Heart left ventricle (tissue), 16 donors: ENCODE measurements at regions not wholly inside any gene's neighbourhood (a gene's known extent, or its start where the extent isn't known, plus 50 kb on each side); places are given as distances from the start of the nearest gene placed in this dataset.

Source experiments
- ATAC-seq, 4 donors: fragments of 200-7000 bp; cut with Tn5 transposase; one replicate each; pipeline ENCODE4 v1.9.1; 2020 to 2022; ENCODE audit warnings: moderate library complexity in 4 of 4, mild to moderate bottlenecking in 3 of 4, moderate number of reproducible peaks in 1 of 4
- DNase-seq, 5 donors: peaks; one replicate each; pipeline ENCODE4 v3.0.0-alpha.2; 2020
- H3K27ac ChIP-seq, 12 donors: fragments of 200-600 bp; sonication (generic) in 4 of 12; one replicate each; pipeline versions ENCODE4 v1.5.0 to v1.8.0; 2016 to 2022; ENCODE audit warnings: mild to moderate bottlenecking in 2 of 12
- H3K27me3 ChIP-seq, 9 donors: fragments of 200-600 bp; sonication (generic) in 2 of 9; one replicate each; pipeline versions ENCODE4 v1.5.1 to v1.8.0; 2016 to 2022; ENCODE audit warnings: mild to moderate bottlenecking in 3 of 9
- H3K36me3 ChIP-seq, 9 donors: fragments of 200-600 bp; sonication (generic) in 2 of 9; one replicate each; pipeline versions ENCODE4 v1.5.0 to v1.8.0; 2018 to 2022; ENCODE audit warnings: mild to moderate bottlenecking in 2 of 9
- H3K4me1 ChIP-seq, 12 donors: fragments of 200-600 bp; sonication (generic) in 4 of 12; one replicate each; pipeline versions ENCODE4 v1.5.0 to v1.8.0; 2016 to 2022; ENCODE audit warnings: mild to moderate bottlenecking in 3 of 12
- H3K4me3 ChIP-seq, 12 donors: fragments of 200-600 bp; sonication (generic) in 4 of 12; one replicate each; pipeline versions ENCODE4 v1.5.0 to v1.8.0; 2017 to 2022; ENCODE audit warnings: mild to moderate bottlenecking in 9 of 12, moderate library complexity in 4 of 12
- H3K9me3 ChIP-seq, 12 donors: fragments of 200-600 bp; sonication (generic) in 4 of 12; one replicate each; pipeline versions ENCODE4 v1.5.0 to v1.8.0; 2016 to 2022; ENCODE audit warnings: mild to moderate bottlenecking in 1 of 12
- CTCF ChIP-seq, 12 donors: fragments of 200-600 bp; sonication (generic) in 4 of 12; IDR thresholded peaks; one replicate each; pipeline versions ENCODE4 v1.5.0 to v1.8.0; 2018 to 2022; ENCODE audit warnings: antibody characterized with exemption in 12 of 12, mild to moderate bottlenecking in 5 of 12
- POLR2A ChIP-seq, 2 donors: fragments of 450-650 bp; IDR thresholded peaks; one replicate each; pipeline ENCODE4 v1.6.1; 2017; ENCODE audit warnings: antibody characterized with exemption in 2 of 2, mild to moderate bottlenecking in 2 of 2, moderate library complexity in 2 of 2
- WGBS, 4 donors: extraction: QIAGEN DNeasy Blood & Tissue Kit in 2 of 4; methylation state at CpG; one replicate each; pipeline versions ENCODE4 v1.1.5 to v1.1.7; 2013 to 2018; 5-methylcytosine and 5-hydroxymethylcytosine counted together
- intact Hi-C, 10 donors: fragments of 100-400 bp; cut with DNase I; formaldehyde crosslinking; loops; one replicate each; pipeline versions ENCODE4 v1.11.1 to v1.14.2; 2022
- donor health status: ischemic (EF 13 %, LVEDD 7.1; RV severe dilation, severe dysfunction).
- donor health status: healthy with polysubstance abuse.
- donor health status: DM: no; HTN: yes; CAD: no.
- donor health status: DM: no; HTN: no; CAD: no.
- donor health status: ischemic (EF 25% LVEDD 6.9; RV normal size, moderate dysfunction).
- donor health status: ischemic (EF 25% LVEDD 5.7; RV mildly dilated, moderate dysfunction).
- donor health status: healthy.
- donor health status: DM: yes; HTN: yes; CAD: no.
- donor health status: ischemic (EF 35%, LVEDD 5.7; RV mildly dilated, moderate dysfunction).
- donor health status: nonischemic (EF 11% LVEDD 7.7; RV severe dilation, severe dysfunction).
- donor health status: DM: yes; HTN: yes; CAD: no.
- donor health status: PGD.
- donor health status: ischemic (EF 29% LVEDD 5.4; RV normal size, mild dysfunction).
- donor health status: nonischemic (EF 23%, LVEDD 6.1; RV moderate dilation, normal function).

GRCh38 chr6:117817499-117817898 lies 89.6 kb upstream of the SLC35F1 start:
- ATAC-seq: no peak
- intact Hi-C loops: no loop called here
- 78 to 84% (median 80%) methylated on average over 5 of the region's 5 CpGs for WGBS, 4 donors

GRCh38 chr6:117817992-117818391 lies 89.1 kb upstream of the SLC35F1 start:
- Histone ChIP-seq H3K4me1 (no peaks in the 10 kb centered on the region), H3K4me3 (no peak overlapping the region), H3K27me3 (no peaks in the 10 kb centered on the region), H3K36me3 (no peaks in the 10 kb centered on the region), H3K27ac (no peak overlapping the region), H3K9me3 (peaks cover 0 to 12% (median 0%) of the 10 kb centered on the region in 12 donors)
- intact Hi-C loops: no loop called here
- no peak for DNase-seq
- no peak for TF ChIP-seq CTCF (IDR thresholded peaks at IDR 0.05)
- TF ChIP-seq POLR2A (IDR thresholded peaks at IDR 0.05): no peak
- no peak for ATAC-seq

More at GRCh38 chr6:117817499-117817898, 89.6 kb upstream of the SLC35F1 start:
- Histone ChIP-seq H3K9me3 (peaks cover 0 to 12% (median 0%) of the 10 kb centered on the region in 12 donors), H3K27me3 (no peaks in the 10 kb centered on the region), H3K27ac (no peak overlapping the region), H3K4me3 (no peak overlapping the region), H3K4me1 (no peaks in the 10 kb centered on the region), H3K36me3 (no peaks in the 10 kb centered on the region)
- no peak for DNase-seq
- no peak for TF ChIP-seq POLR2A (IDR thresholded peaks at IDR 0.05)
- no peak for TF ChIP-seq CTCF (IDR thresholded peaks at IDR 0.05)

GRCh38 chr6:117818449-117818848 lies 88.6 kb upstream of the SLC35F1 start:
- DNase-seq (no peak), ATAC-seq (no peak)
- Histone ChIP-seq H3K4me3 (no peak overlapping the region), H3K9me3 (peaks cover 0 to 12% (median 0%) of the 10 kb centered on the region in 12 donors), H3K27ac (no peak overlapping the region), H3K4me1 (no peaks in the 10 kb centered on the region), H3K36me3 (no peaks in the 10 kb centered on the region), H3K27me3 (no peaks in the 10 kb centered on the region)
- 17 to 32% (median 17%) methylated on average over 1 of the region's 1 CpG for WGBS, 4 donors
- intact Hi-C loops: no loop called here
- TF ChIP-seq POLR2A (IDR thresholded peaks at IDR 0.05): no peak
- no peak for TF ChIP-seq CTCF (IDR thresholded peaks at IDR 0.05)

GRCh38 chr6:117829594-117830319 lies 77.3 kb upstream of the SLC35F1 start:
- H3K4me1 ChIP-seq: no peaks in the 10 kb centered on the region
- WGBS, 4 donors: 1 to 4% (median 3%) methylated on average over 7 to 8 of the region's 8 CpGs
- H3K36me3 ChIP-seq: no peaks in the 10 kb centered on the region
- DNase-seq: peak in 1 of 5 donors; percentile 32
- peak in 2 of 4 donors; percentile 39 to 47 for ATAC-seq
- H3K27ac ChIP-seq: no peak overlapping the region
- H3K9me3 ChIP-seq: peaks cover 0 to 16% (median 0%) of the 10 kb centered on the region in 12 donors
- TF ChIP-seq POLR2A (IDR thresholded peaks at IDR 0.05) (no peak), CTCF (IDR thresholded peaks at IDR 0.05) (peak in 7 of 12 donors; percentile 7 to 38 (median 28))
- intact Hi-C loops: loop anchor here in 2 of 10 donors (5.0 to 10.0 kb wide), 2 partner anchors 377 to 485 kb away; no protein-coding TSS in a partner anchor
- H3K27me3 ChIP-seq: peaks cover 0 to 3% (median 0%) of the 10 kb centered on the region in 9 donors
- no peak overlapping the region for H3K4me3 ChIP-seq
